H1 (cell line): ENCODE measurements at regions not wholly inside any gene's neighbourhood (a gene's known extent, or its start where the extent isn't known, plus 50 kb on each side); places are given as distances from the start of the nearest gene placed in this dataset.

ENCODE experiments used
- CTCF ChIA-PET: fragments of 300-600 bp; sonication (Branson Sonifier 250); formaldehyde crosslinking; loops from one replicate; lab custom pipeline; 2021; ENCODE audit not compliant: partially characterized antibody; lab: Charles Lee
- POLR2A ChIA-PET: fragments of 300-600 bp; sonication (Branson Sonifier 250); formaldehyde crosslinking; loops from one replicate; lab custom pipeline; 2021; ENCODE audit warnings: inconsistent platforms; ENCODE audit not compliant: partially characterized antibody; lab: Charles Lee
- DNase-seq, 2 experiments: peaks; one replicate each; pipeline versions ENCODE4 v3.0.0 to v3.0.0-alpha.2; 2010 to 2022; ENCODE audit warnings: low spot score in 2 of 2, low read depth in 1 of 2, mixed read lengths in 1 of 2
- FAIRE-seq: peaks from 2 replicates; lab custom pipeline; 2011; peaks lifted over from hg19 to GRCh38; lab: Jason Lieb, UNC
- H2AFZ ChIP-seq: 2 replicates; pipeline ENCODE4 v1.8.1; 2012; ENCODE audit warnings: low read length, inconsistent platforms
- H2AK5ac ChIP-seq: 2 replicates; pipeline ENCODE4 v1.6.1; 2013; ENCODE audit warnings: low read depth, low read length
- H2BK120ac ChIP-seq: replicated peaks from 2 replicates; pipeline ENCODE3; 2013; ENCODE audit warnings: low read depth, low read length, inconsistent platforms
- H2BK12ac ChIP-seq: 2 replicates; pipeline ENCODE4 v1.6.1; 2013; ENCODE audit warnings: low read depth, low read length
- H2BK15ac ChIP-seq: 2 replicates; pipeline ENCODE4 v1.6.1; 2013; ENCODE audit warnings: low read length
- H2BK20ac ChIP-seq: 2 replicates; pipeline ENCODE4 v1.6.1; 2013; ENCODE audit warnings: low read length
- H2BK5ac ChIP-seq: 2 replicates; pipeline ENCODE4 v1.6.1; 2013; ENCODE audit warnings: low read depth, low read length
- H3K14ac ChIP-seq: 2 replicates; pipeline ENCODE4 v1.6.1; 2013; ENCODE audit warnings: inconsistent platforms; ENCODE audit not compliant: insufficient read length
- H3K18ac ChIP-seq: 2 replicates; pipeline ENCODE4 v1.6.1; 2013; ENCODE audit warnings: low read length; ENCODE audit errors: extremely low read depth
- H3K23ac ChIP-seq: 2 replicates; pipeline ENCODE4 v1.6.1; 2013; ENCODE audit warnings: inconsistent platforms; ENCODE audit not compliant: insufficient read length
- H3K23me2 ChIP-seq: 2 replicates; pipeline ENCODE4 v1.6.1; 2013; ENCODE audit warnings: low read depth, low read length
- H3K27ac ChIP-seq: 2 replicates; pipeline ENCODE4 v1.6.1; 2011; ENCODE audit warnings: low read depth, low read length, inconsistent platforms
- H3K27me3 ChIP-seq, 4 experiments: replicated peaks in 1 of 4; 1 replicate in 1 of 4; 2 replicates in 3 of 4; pipeline versions ENCODE4 v1.6.1 to v1.8.1; 2011 to 2013; ENCODE audit warnings: low read length in 3 of 4, mild to moderate bottlenecking in 3 of 4, inconsistent platforms in 2 of 4, mixed read lengths in 2 of 4, moderate library complexity in 1 of 4; ENCODE audit not compliant: control insufficient read depth in 3 of 4, insufficient read depth in 3 of 4; ENCODE audit errors: extremely low read depth in 1 of 4
- H3K36me3 ChIP-seq, 4 experiments: 2 replicates each; pipeline versions ENCODE4 v1.6.1 to v1.8.1; 2011 to 2013; ENCODE audit warnings: mild to moderate bottlenecking in 4 of 4, low read length in 3 of 4, moderate library complexity in 2 of 4, control low read depth in 1 of 4, inconsistent platforms in 1 of 4; ENCODE audit not compliant: insufficient read depth in 4 of 4, control insufficient read depth in 2 of 4
- H3K4ac ChIP-seq: replicated peaks from 2 replicates; pipeline ENCODE3; 2013; ENCODE audit warnings: low read length, low read depth, mixed read lengths, inconsistent platforms; ENCODE audit not compliant: insufficient read length
- H3K4me1 ChIP-seq, 4 experiments: replicated peaks in 1 of 4; 1 replicate in 1 of 4; 2 replicates in 3 of 4; pipeline versions ENCODE4 v1.6.1 to v1.8.1; 2011 to 2013; ENCODE audit warnings: low read length in 3 of 4, inconsistent platforms in 2 of 4, mixed read lengths in 1 of 4; ENCODE audit not compliant: insufficient read depth in 4 of 4, control insufficient read depth in 3 of 4
- H3K4me2 ChIP-seq, 2 experiments: 2 replicates each; pipeline versions ENCODE4 v1.6.1 to v1.8.1; 2011 to 2013; ENCODE audit warnings: low read depth in 2 of 2, low read length in 2 of 2, control low read depth in 1 of 2, inconsistent platforms in 1 of 2, mild to moderate bottlenecking in 1 of 2; ENCODE audit not compliant: insufficient read depth in 1 of 2
- H3K4me3 ChIP-seq, 4 experiments: fragments of 200-600, 300-600 bp in 1 of 4; sonication (generic), shearing (Covaris generic), sonication (Bioruptor Twin) in 1 of 4; 2 replicates each; pipeline versions ENCODE4 v1.5.1 to v1.8.1; 2011 to 2016; ENCODE audit warnings: low read length in 4 of 4, low read depth in 3 of 4, control low read depth in 2 of 4, inconsistent platforms in 2 of 4, mild to moderate bottlenecking in 2 of 4, mixed read lengths in 1 of 4, moderate library complexity in 1 of 4; ENCODE audit not compliant: insufficient read depth in 2 of 4; ENCODE audit errors: extremely low read depth in 1 of 4
- H3K56ac ChIP-seq: replicated peaks from 2 replicates; pipeline ENCODE3; 2013; ENCODE audit warnings: low read depth, mild to moderate bottlenecking, mixed read lengths, low read length, inconsistent platforms; ENCODE audit not compliant: insufficient read length
- H3K79me1 ChIP-seq: 2 replicates; pipeline ENCODE4 v1.6.1; 2013; ENCODE audit warnings: low read depth, low read length, control low read depth
- H3K79me2 ChIP-seq, 2 experiments: 2 replicates each; pipeline versions ENCODE4 v1.6.1 to v1.8.1; 2012 to 2013; ENCODE audit warnings: low read length in 2 of 2, mild to moderate bottlenecking in 2 of 2, inconsistent platforms in 1 of 2; ENCODE audit not compliant: insufficient read depth in 2 of 2, control insufficient read depth in 1 of 2
- H3K9ac ChIP-seq, 4 experiments: replicated peaks in 1 of 4; 1 replicate in 1 of 4; 2 replicates in 3 of 4; pipeline versions ENCODE4 v1.6.1 to v1.8.1; 2011 to 2013; ENCODE audit warnings: low read depth in 3 of 4, low read length in 3 of 4, control low read depth in 2 of 4, mild to moderate bottlenecking in 2 of 4, moderate library complexity in 2 of 4, inconsistent platforms in 1 of 4; ENCODE audit errors: extremely low read depth in 1 of 4
- H3K9me3 ChIP-seq, 2 experiments: 2 replicates each; pipeline versions ENCODE4 v1.6.1 to v1.8.1; 2012 to 2013; ENCODE audit warnings: mild to moderate bottlenecking in 2 of 2, moderate library complexity in 2 of 2, control low read depth in 1 of 2, inconsistent platforms in 1 of 2, low read depth in 1 of 2, low read length in 1 of 2, mixed read lengths in 1 of 2; ENCODE audit not compliant: insufficient read depth in 2 of 2
- H4K20me1 ChIP-seq, 2 experiments: replicated peaks in 1 of 2; 2 replicates each; pipeline versions ENCODE3 to v1.8.1; 2011 to 2013; ENCODE audit warnings: inconsistent platforms in 2 of 2, low read length in 2 of 2, mild to moderate bottlenecking in 1 of 2; ENCODE audit not compliant: insufficient read depth in 2 of 2, control insufficient read depth in 1 of 2
- H4K5ac ChIP-seq: 2 replicates; pipeline ENCODE4 v1.6.1; 2013; ENCODE audit warnings: low read length, low read depth, mixed read lengths, inconsistent platforms; ENCODE audit not compliant: insufficient read length
- H4K8ac ChIP-seq: 2 replicates; pipeline ENCODE4 v1.8.0; 2013; ENCODE audit warnings: mild to moderate bottlenecking, moderate library complexity, low read length, inconsistent platforms; ENCODE audit not compliant: insufficient read depth; ENCODE audit errors: extremely low read depth
- H4K91ac ChIP-seq: replicated peaks from 2 replicates; pipeline ENCODE3; 2013; ENCODE audit warnings: low read length, mixed read lengths, inconsistent platforms; ENCODE audit not compliant: insufficient read length
- ATF2 ChIP-seq: IDR thresholded peaks from 2 replicates; pipeline ENCODE4 v1.6.1; 2012; ENCODE audit warnings: low read length, inconsistent platforms
- JUN ChIP-seq: IDR thresholded peaks from 2 replicates; pipeline ENCODE4 v1.6.1; 2011; ENCODE audit warnings: low read depth, mild to moderate bottlenecking, improper control_type of control experiment, low read length
- POLR2AphosphoS5 ChIP-seq: IDR thresholded peaks from 2 replicates; pipeline ENCODE4 v1.6.1; 2011; ENCODE audit warnings: low read depth, low read length
- WGBS, 2 experiments: shearing (Covaris generic) in 1 of 2; methylation state at CpG; one replicate each; pipeline versions ENCODE4 v1.1.6 to v1.1.7; 2013 to 2015; ENCODE audit warnings: low lambda C conversion rate in 2 of 2, mixed read lengths in 2 of 2, inconsistent platforms in 1 of 2, low coverage in 1 of 2, missing lambda C conversion rate in 1 of 2; ENCODE audit not compliant: insufficient replicate concordance in 2 of 2, insufficient coverage in 1 of 2, insufficient read length in 1 of 2; ENCODE audit errors: extremely low coverage in 1 of 2, missing lambda C conversion rate in 1 of 2; 5-methylcytosine and 5-hydroxymethylcytosine counted together

GRCh38 chrX:34863906-34864305 lies 78.7 kb upstream of the FAM47B start:
- 94% methylated on average over 2 of the region's 2 CpGs; no CpG with 5 or more reads in 1 of the 2 experiments for WGBS, 2 experiments
- Histone ChIP-seq H3K4me2 (no peak overlapping the region), H3K79me2 (no peaks in the 10 kb centered on the region), H3K4me3 (no peak overlapping the region), H3K9ac (no peak overlapping the region), H3K79me1 (no peaks in the 10 kb centered on the region), H2AK5ac (no peak overlapping the region), H4K8ac (no peak overlapping the region), H3K4ac (no peak overlapping the region), H3K23ac (no peak overlapping the region), H3K36me3 (no peaks in the 10 kb centered on the region), H3K18ac (no peak overlapping the region), H2BK5ac (no peak overlapping the region)
- CTCF ChIA-PET, result no interaction called here
- no peak for DNase-seq
- TF ChIP-seq ATF2 (no peak), JUN (no peak), POLR2AphosphoS5 (no peak)
- TF ChIP-seq, all 59 proteins: peak for 0
- H2BK20ac ChIP-seq, result no peak overlapping the region
- H2AFZ ChIP-seq, result no peak overlapping the region
- H3K4me1 ChIP-seq, result no peaks in the 10 kb centered on the region; a peak in 1 of 7 replicates
- H2BK15ac ChIP-seq, result no peak overlapping the region
- no peak for FAIRE-seq
- H4K5ac ChIP-seq, result no peak overlapping the region
- H3K27ac ChIP-seq, result no peak overlapping the region
- no peaks in the 10 kb centered on the region; a peak in 1 of 7 replicates for H3K27me3 ChIP-seq
- no peak overlapping the region for H3K56ac ChIP-seq
- H2BK120ac ChIP-seq, result no peak overlapping the region
- no peak overlapping the region for H3K14ac ChIP-seq
- POLR2A ChIA-PET, result no interaction called here
- H3K23me2 ChIP-seq, result no peaks in the 10 kb centered on the region
- H4K91ac ChIP-seq, result no peak overlapping the region
- no peak overlapping the region for H2BK12ac ChIP-seq
- 0 out of 4 replicates have a peak, but pooled peaks cover 0 to 2% of the 10 kb centered on the region in 2 experiments for H3K9me3 ChIP-seq
- no peaks in the 10 kb centered on the region for H4K20me1 ChIP-seq
